Activated CD8-positive, alpha-beta T cell treated with anti-CD3 and anti-CD28 coated beads for 36 hours (primary cell): ENCODE measurements at regions not wholly inside any gene's neighbourhood (a gene's known extent, or its start where the extent isn't known, plus 50 kb on each side); places are given as distances from the start of the nearest gene placed in this dataset.

ENCODE experiments used
- ATAC-seq: fragments of 200-7000 bp; cut with Tn5 transposase; one replicate; pipeline ENCODE4 v1.10.0; 2021; ENCODE audit warnings: mild to moderate bottlenecking, moderate library complexity
- CTCF ChIA-PET: fragments of 350-600 bp; sonication (Branson Sonifier 250); formaldehyde crosslinking; loops from one replicate; lab custom pipeline; 2021; ENCODE audit warnings: antibody characterized with exemption; lab: Charles Lee
- POLR2A ChIA-PET: fragments of 350-600 bp; sonication (Branson Sonifier 250); formaldehyde crosslinking; loops from one replicate; lab custom pipeline; 2021; ENCODE audit warnings: antibody characterized with exemption; lab: Charles Lee
- DNase-seq: peaks from one replicate; pipeline ENCODE4 v3.0.0-alpha.2; 2020
- H3K27ac Mint-ChIP-seq: one replicate; pipeline ENCODE4 v1.8.0; 2021; ENCODE audit warnings: mild to moderate bottlenecking, mixed read lengths
- H3K27me3 Mint-ChIP-seq: one replicate; pipeline ENCODE4 v1.8.0; 2021; ENCODE audit warnings: mixed read lengths
- H3K36me3 Mint-ChIP-seq: one replicate; pipeline ENCODE4 v1.8.0; 2021; ENCODE audit warnings: low read depth, mixed read lengths
- H3K4me1 Mint-ChIP-seq: one replicate; pipeline ENCODE4 v1.8.0; 2021; ENCODE audit warnings: low read depth, mixed read lengths
- H3K4me3 Mint-ChIP-seq: one replicate; pipeline ENCODE4 v1.8.0; 2021; ENCODE audit warnings: mild to moderate bottlenecking, moderate library complexity, mixed read lengths
- H3K9me3 Mint-ChIP-seq: one replicate; pipeline ENCODE4 v1.8.0; 2021; ENCODE audit warnings: mixed read lengths
- intact Hi-C: fragments of 100-400 bp; cut with micrococcal nuclease; formaldehyde crosslinking; loops from one replicate; pipeline ENCODE4 v1.10.0; 2022
- TF ChIP-seq, protein P1 (sequence below): fragments of 200-600 bp; IDR thresholded peaks from one replicate; pipeline ENCODE4 v1.8.0; 2022; ENCODE audit warnings: antibody characterized with exemption, mild to moderate bottlenecking

GRCh38 chr7:112646783-112647182 lies 143.4 kb downstream of the TMEM168 start:
- intact Hi-C loops: no loop called here
- Mint-ChIP-seq H3K27me3 (peaks cover 6% of the 10 kb centered on the region), H3K27ac (no peak overlapping the region), H3K4me1 (no peaks in the 10 kb centered on the region), H3K4me3 (no peak overlapping the region), H3K9me3 (peaks cover 26% of the 10 kb centered on the region), H3K36me3 (no peaks in the 10 kb centered on the region)
- DNase-seq: no peak
- ChIA-PET POLR2A (no interaction called here), CTCF (no interaction called here)
- TF ChIP-seq, protein P1, sequence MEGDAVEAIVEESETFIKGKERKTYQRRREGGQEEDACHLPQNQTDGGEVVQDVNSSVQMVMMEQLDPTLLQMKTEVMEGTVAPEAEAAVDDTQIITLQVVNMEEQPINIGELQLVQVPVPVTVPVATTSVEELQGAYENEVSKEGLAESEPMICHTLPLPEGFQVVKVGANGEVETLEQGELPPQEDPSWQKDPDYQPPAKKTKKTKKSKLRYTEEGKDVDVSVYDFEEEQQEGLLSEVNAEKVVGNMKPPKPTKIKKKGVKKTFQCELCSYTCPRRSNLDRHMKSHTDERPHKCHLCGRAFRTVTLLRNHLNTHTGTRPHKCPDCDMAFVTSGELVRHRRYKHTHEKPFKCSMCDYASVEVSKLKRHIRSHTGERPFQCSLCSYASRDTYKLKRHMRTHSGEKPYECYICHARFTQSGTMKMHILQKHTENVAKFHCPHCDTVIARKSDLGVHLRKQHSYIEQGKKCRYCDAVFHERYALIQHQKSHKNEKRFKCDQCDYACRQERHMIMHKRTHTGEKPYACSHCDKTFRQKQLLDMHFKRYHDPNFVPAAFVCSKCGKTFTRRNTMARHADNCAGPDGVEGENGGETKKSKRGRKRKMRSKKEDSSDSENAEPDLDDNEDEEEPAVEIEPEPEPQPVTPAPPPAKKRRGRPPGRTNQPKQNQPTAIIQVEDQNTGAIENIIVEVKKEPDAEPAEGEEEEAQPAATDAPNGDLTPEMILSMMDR: no peak
- no peak for ATAC-seq

- H3K36me3 Mint-ChIP-seq: no peaks in the 10 kb centered on the region
- intact Hi-C loops: no loop called here
- H3K4me1 Mint-ChIP-seq: no peaks in the 10 kb centered on the region
- H3K27me3 Mint-ChIP-seq: peaks cover 4% of the 10 kb centered on the region
- TF ChIP-seq, protein P1: no peak
- no peak overlapping the region for H3K27ac Mint-ChIP-seq
- ATAC-seq (no peak), DNase-seq (no peak)
- POLR2A ChIA-PET: no interaction called here
- no peak overlapping the region for H3K4me3 Mint-ChIP-seq
- peaks cover 16% of the 10 kb centered on the region for H3K9me3 Mint-ChIP-seq
- CTCF ChIA-PET: no interaction called here
Measured at GRCh38 chr7:112648781-112649180, 141.4 kb downstream of the TMEM168 start.

DNA sequence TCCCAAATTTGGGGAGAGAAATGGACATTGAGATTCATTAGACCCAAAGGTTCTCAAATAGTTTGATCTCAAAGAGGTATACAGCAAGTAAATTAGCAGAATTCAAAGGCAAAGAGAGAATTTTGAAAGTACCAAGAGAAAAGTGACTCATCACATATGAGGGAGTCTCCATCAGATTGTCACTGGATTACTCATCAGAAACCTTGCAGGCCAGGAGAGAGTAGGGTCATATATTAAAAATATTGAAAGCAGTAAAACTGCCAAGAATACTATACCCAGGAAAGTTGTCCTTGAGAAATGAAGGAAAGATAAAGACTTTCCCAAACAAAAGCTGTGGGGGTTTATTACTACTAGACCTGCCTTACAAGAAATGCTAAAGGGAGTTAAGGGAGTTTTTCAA lies 140.6 kb downstream of the TMEM168 start:
- H3K9me3 Mint-ChIP-seq: peaks cover 16% of the 10 kb centered on the region
- H3K36me3 Mint-ChIP-seq: no peaks in the 10 kb centered on the region
- H3K27me3 Mint-ChIP-seq: peaks cover 4% of the 10 kb centered on the region
- H3K27ac Mint-ChIP-seq: no peak overlapping the region
- no peak overlapping the region for H3K4me3 Mint-ChIP-seq
- no peaks in the 10 kb centered on the region for H3K4me1 Mint-ChIP-seq
- ChIA-PET CTCF (no interaction called here), POLR2A (no interaction called here)
- DNase-seq (no peak), ATAC-seq (no peak)
- intact Hi-C loops: no loop called here
- TF ChIP-seq, protein P1: no peak

- intact Hi-C loops: no loop called here
- DNase-seq: no peak
- Mint-ChIP-seq H3K4me1 (no peaks in the 10 kb centered on the region), H3K27me3 (no peaks in the 10 kb centered on the region), H3K9me3 (no peaks in the 10 kb centered on the region), H3K4me3 (no peak overlapping the region), H3K36me3 (no peaks in the 10 kb centered on the region), H3K27ac (no peak overlapping the region)
- POLR2A ChIA-PET: no interaction called here
- no peak for ATAC-seq
- CTCF ChIA-PET: no interaction called here
- TF ChIP-seq, protein P1: no peak
Measured at GRCh38 chr7:112654322-112655216, 135.6 kb downstream of the TMEM168 start.

DNA sequence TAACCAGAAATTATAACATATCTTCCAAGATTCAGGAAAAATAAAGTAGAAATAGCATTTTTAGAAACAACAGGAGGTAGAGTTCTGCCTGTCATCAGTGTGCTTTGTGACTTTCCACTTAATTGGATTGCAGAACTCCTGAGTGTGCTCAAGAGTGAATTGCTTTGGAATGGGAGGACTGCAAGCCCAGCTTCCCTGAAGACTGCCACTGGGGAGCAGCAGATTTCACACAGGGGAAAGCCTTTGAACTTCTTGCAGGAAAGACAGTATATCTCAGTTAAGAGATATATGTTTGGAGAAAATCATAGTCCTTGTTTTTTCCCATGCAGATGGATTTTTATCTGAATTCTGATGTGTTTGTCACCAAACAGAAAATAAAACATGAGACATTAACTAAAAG lies 124.5 kb downstream of the TMEM168 start:
- ATAC-seq: no peak
- DNase-seq: no peak
- TF ChIP-seq, protein P1: no peak
- Mint-ChIP-seq H3K4me1 (no peaks in the 10 kb centered on the region), H3K9me3 (no peaks in the 10 kb centered on the region), H3K4me3 (no peak overlapping the region), H3K27ac (no peak overlapping the region), H3K36me3 (no peaks in the 10 kb centered on the region), H3K27me3 (peaks cover 3% of the 10 kb centered on the region)
- intact Hi-C loops: no loop called here
- ChIA-PET CTCF (no interaction called here), POLR2A (no interaction called here)
